Astrocyte of the cerebellum (primary cell): ENCODE measurements at regions not wholly inside any gene's neighbourhood (a gene's known extent, or its start where the extent isn't known, plus 50 kb on each side); places are given as distances from the start of the nearest gene placed in this dataset.

Experiments used
- DNase-seq: peaks from one replicate; pipeline ENCODE4 v3.0.0-alpha.2; 2011; ENCODE audit warnings: low read depth
- H3K4me3 ChIP-seq: 2 replicates; pipeline ENCODE4 v1.5.1; 2011; ENCODE audit warnings: mild to moderate bottlenecking, low read depth, low read length, moderate library complexity
- CTCF ChIP-seq: IDR thresholded peaks from 2 replicates; pipeline ENCODE4 v1.5.1; 2012; ENCODE audit warnings: low read length, low read depth, moderate library complexity, mild to moderate bottlenecking; ENCODE audit errors: missing control alignments
- in situ Hi-C: cut with HindIII; loops from 2 replicates; pipeline ENCODE4 v1.10.0; 2017; ENCODE audit warnings: low sequenced_read_pairs

DNA sequence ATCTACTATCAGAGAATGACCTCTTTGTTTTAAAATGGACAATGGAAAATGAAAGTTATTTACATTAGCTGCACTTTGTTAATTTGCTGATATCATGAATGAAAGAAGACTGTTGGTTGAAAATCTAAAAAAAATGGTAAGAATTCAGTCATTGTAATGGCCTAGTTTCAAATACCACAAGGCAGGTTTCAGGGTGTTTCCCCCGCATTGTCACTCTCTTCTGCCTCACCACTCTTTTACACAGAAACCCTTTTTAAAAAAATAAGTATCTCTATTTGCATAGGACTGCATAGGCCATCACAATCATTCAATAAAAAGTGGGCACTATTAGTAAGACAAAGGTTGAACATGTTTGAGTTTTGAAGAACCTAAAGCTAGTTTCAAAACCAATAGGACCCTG is 737.1 kb downstream of the INHBA start:
- no peak overlapping the region for H3K4me3 ChIP-seq
- in situ Hi-C loops: no loop called here

GRCh38 chr7:40965016-40965415 is 737.9 kb downstream of the INHBA start:
- in situ Hi-C loops: no loop called here
- H3K4me3 ChIP-seq: no peak overlapping the region
- TF ChIP-seq CTCF: no peak
- DNase-seq: no peak

More for the DNA sequence above, 737.1 kb downstream of the INHBA start:
- DNase-seq: no peak
- TF ChIP-seq CTCF: no peak

- in situ Hi-C loops: no loop called here
- no peak for DNase-seq
- no peak for TF ChIP-seq CTCF
- no peak overlapping the region for H3K4me3 ChIP-seq
Observed at GRCh38 chr7:40964610-40965009, 738.3 kb downstream of the INHBA start.

- DNase-seq: no peak
- no peak for TF ChIP-seq CTCF
- no peak overlapping the region for H3K4me3 ChIP-seq
- in situ Hi-C loops: no loop called here
Observed at GRCh38 chr7:40959955-40960354, 742.9 kb downstream of the INHBA start.

DNA sequence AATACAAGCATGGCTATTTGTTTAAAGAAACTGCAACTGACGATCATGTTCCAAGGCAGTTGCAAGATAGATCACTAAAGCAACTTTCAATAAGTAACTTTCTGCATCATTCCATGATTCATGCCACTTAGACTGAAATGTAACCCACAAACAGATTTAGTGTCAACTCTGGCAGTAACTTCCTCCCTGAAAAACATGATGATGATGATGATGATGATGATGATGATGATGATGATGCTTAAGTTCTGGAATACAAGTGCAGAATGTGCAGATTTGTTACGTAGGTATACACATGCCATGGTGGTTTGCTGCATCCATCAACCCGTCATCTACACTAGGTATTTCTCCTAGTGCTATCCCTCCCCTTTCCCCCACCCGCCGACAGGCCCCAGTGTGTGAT is 754.7 kb downstream of the INHBA start:
- no peak for TF ChIP-seq CTCF
- H3K4me3 ChIP-seq: no peak overlapping the region
- DNase-seq: no peak
- in situ Hi-C loops: no loop called here

GRCh38 chr7:40947566-40947965 is 755.3 kb downstream of the INHBA start:
- no peak for DNase-seq
- in situ Hi-C loops: no loop called here
- no peak overlapping the region for H3K4me3 ChIP-seq
- no peak for TF ChIP-seq CTCF

DNA sequence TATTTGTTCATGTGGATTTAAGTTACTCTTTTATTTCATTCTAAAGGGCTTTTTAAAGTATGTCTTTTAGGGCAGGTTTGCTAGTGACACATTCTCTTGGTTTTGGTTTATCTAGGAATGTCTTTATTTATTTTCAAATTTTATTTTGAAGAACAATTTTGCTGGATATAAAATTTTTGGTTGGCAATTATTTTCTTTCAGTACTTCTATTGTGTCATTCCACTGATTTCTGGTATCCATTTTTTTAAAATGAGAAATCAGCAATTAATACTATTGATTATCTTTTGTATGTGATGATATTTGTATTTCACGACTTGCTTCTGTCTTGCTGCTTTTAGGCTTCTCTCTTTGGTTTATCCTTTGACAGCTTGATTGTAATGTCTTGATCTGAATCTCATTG is 756.3 kb downstream of the INHBA start:
- no peak for DNase-seq
- in situ Hi-C loops: no loop called here
- no peak for TF ChIP-seq CTCF
- no peak overlapping the region for H3K4me3 ChIP-seq
